ENCODE measurements at regions not wholly inside any gene's neighbourhood (a gene's known extent, or its start where the extent isn't known, plus 50 kb on each side); places are given as distances from the start of the nearest gene placed in this dataset.

- Histone ChIP-seq H3K4me3 (ENCODE audit: low read depth in 1 of 2, low read length in 2 of 2) (no peak overlapping the region), H3K27ac (ENCODE audit: low read depth in 2 of 2, low read length in 1 of 2) (no peak overlapping the region), H3K9me3 (ENCODE audit: control insufficient read depth in 2 of 2, insufficient read depth in 1 of 2, low read depth in 1 of 2, low read length in 1 of 2) (no peaks in the 10 kb centered on the region), H3K27me3 (ENCODE audit: control insufficient read depth in 1 of 2, insufficient read depth in 2 of 2, low read length in 2 of 2) (peaks cover 0 to 3% of the 10 kb centered on the region in 2 donors), H3K36me3 (ENCODE audit: control insufficient read depth in 2 of 2, insufficient read depth in 2 of 2, low read length in 1 of 2) (no peaks in the 10 kb centered on the region), H3K4me1 (ENCODE audit: control insufficient read depth in 2 of 2, insufficient read depth in 2 of 2, low read length in 1 of 2) (peaks cover 0 to 2% of the 10 kb centered on the region in 2 donors)
- WGBS, 2 donors: 91 to 93% methylated on average over 3 of the region's 3 CpGs
Observed at GRCh38 chr10:78474743-78475142, 441.1 kb downstream of the RPS24 start.

- peaks cover 0 to 3% of the 10 kb centered on the region in 2 donors for H3K27me3 ChIP-seq (ENCODE audit: control insufficient read depth in 1 of 2, insufficient read depth in 2 of 2, low read length in 2 of 2)
- no peak overlapping the region for H3K4me3 ChIP-seq (ENCODE audit: low read depth in 1 of 2, low read length in 2 of 2)
- no peak overlapping the region for H3K27ac ChIP-seq (ENCODE audit: low read depth in 2 of 2, low read length in 1 of 2)
- no peaks in the 10 kb centered on the region for H3K9me3 ChIP-seq (ENCODE audit: control insufficient read depth in 2 of 2, insufficient read depth in 1 of 2, low read depth in 1 of 2, low read length in 1 of 2)
- 72 to 76% methylated on average over 7 of the region's 7 CpGs for WGBS, 2 donors
- H3K36me3 ChIP-seq (ENCODE audit: control insufficient read depth in 2 of 2, insufficient read depth in 2 of 2, low read length in 1 of 2): no peaks in the 10 kb centered on the region
- peaks cover 0 to 2% of the 10 kb centered on the region in 2 donors for H3K4me1 ChIP-seq (ENCODE audit: control insufficient read depth in 2 of 2, insufficient read depth in 2 of 2, low read length in 1 of 2)
Observed at GRCh38 chr10:78475437-78475836, 441.8 kb downstream of the RPS24 start.

- 83 to 89% methylated on average over 8 of the region's 8 CpGs for WGBS, 2 donors
- Histone ChIP-seq H3K9me3 (ENCODE audit: control insufficient read depth in 2 of 2, insufficient read depth in 1 of 2, low read depth in 1 of 2, low read length in 1 of 2) (no peaks in the 10 kb centered on the region), H3K36me3 (ENCODE audit: control insufficient read depth in 2 of 2, insufficient read depth in 2 of 2, low read length in 1 of 2) (no peaks in the 10 kb centered on the region), H3K27me3 (ENCODE audit: control insufficient read depth in 1 of 2, insufficient read depth in 2 of 2, low read length in 2 of 2) (peaks cover 0 to 3% of the 10 kb centered on the region in 2 donors), H3K4me3 (ENCODE audit: low read depth in 1 of 2, low read length in 2 of 2) (no peak overlapping the region), H3K27ac (ENCODE audit: low read depth in 2 of 2, low read length in 1 of 2) (no peak overlapping the region), H3K4me1 (ENCODE audit: control insufficient read depth in 2 of 2, insufficient read depth in 2 of 2, low read length in 1 of 2) (no peaks in the 10 kb centered on the region)
Observed at GRCh38 chr10:78476156-78476555, 442.5 kb downstream of the RPS24 start.

- 75 to 85% methylated on average over 6 of the region's 6 CpGs for WGBS, 2 donors
- Histone ChIP-seq H3K36me3 (ENCODE audit: control insufficient read depth in 2 of 2, insufficient read depth in 2 of 2, low read length in 1 of 2) (no peaks in the 10 kb centered on the region), H3K27ac (ENCODE audit: low read depth in 2 of 2, low read length in 1 of 2) (no peak overlapping the region), H3K9me3 (ENCODE audit: control insufficient read depth in 2 of 2, insufficient read depth in 1 of 2, low read depth in 1 of 2, low read length in 1 of 2) (no peaks in the 10 kb centered on the region), H3K27me3 (ENCODE audit: control insufficient read depth in 1 of 2, insufficient read depth in 2 of 2, low read length in 2 of 2) (peaks cover 0 to 3% of the 10 kb centered on the region in 2 donors), H3K4me1 (ENCODE audit: control insufficient read depth in 2 of 2, insufficient read depth in 2 of 2, low read length in 1 of 2) (no peaks in the 10 kb centered on the region), H3K4me3 (ENCODE audit: low read depth in 1 of 2, low read length in 2 of 2) (no peak overlapping the region)
Observed at GRCh38 chr10:78476844-78477243, 443.2 kb downstream of the RPS24 start.

- Histone ChIP-seq H3K4me1 (ENCODE audit: control insufficient read depth in 2 of 2, insufficient read depth in 2 of 2, low read length in 1 of 2) (no peaks in the 10 kb centered on the region), H3K9me3 (ENCODE audit: control insufficient read depth in 2 of 2, insufficient read depth in 1 of 2, low read depth in 1 of 2, low read length in 1 of 2) (no peaks in the 10 kb centered on the region), H3K27ac (ENCODE audit: low read depth in 2 of 2, low read length in 1 of 2) (no peak overlapping the region), H3K27me3 (ENCODE audit: control insufficient read depth in 1 of 2, insufficient read depth in 2 of 2, low read length in 2 of 2) (peaks cover 0 to 3% of the 10 kb centered on the region in 2 donors), H3K36me3 (ENCODE audit: control insufficient read depth in 2 of 2, insufficient read depth in 2 of 2, low read length in 1 of 2) (no peaks in the 10 kb centered on the region), H3K4me3 (ENCODE audit: low read depth in 1 of 2, low read length in 2 of 2) (no peak overlapping the region)
- WGBS, 2 donors: 83 to 90% methylated on average over 5 of the region's 5 CpGs
Observed at GRCh38 chr10:78478919-78479318, 445.3 kb downstream of the RPS24 start.

- Histone ChIP-seq H3K4me3 (ENCODE audit: low read depth in 1 of 2, low read length in 2 of 2) (no peak overlapping the region), H3K9me3 (ENCODE audit: control insufficient read depth in 2 of 2, insufficient read depth in 1 of 2, low read depth in 1 of 2, low read length in 1 of 2) (no peaks in the 10 kb centered on the region), H3K4me1 (ENCODE audit: control insufficient read depth in 2 of 2, insufficient read depth in 2 of 2, low read length in 1 of 2) (no peaks in the 10 kb centered on the region), H3K27me3 (ENCODE audit: control insufficient read depth in 1 of 2, insufficient read depth in 2 of 2, low read length in 2 of 2) (peaks cover 0 to 3% of the 10 kb centered on the region in 2 donors), H3K36me3 (ENCODE audit: control insufficient read depth in 2 of 2, insufficient read depth in 2 of 2, low read length in 1 of 2) (no peaks in the 10 kb centered on the region), H3K27ac (ENCODE audit: low read depth in 2 of 2, low read length in 1 of 2) (no peak overlapping the region)
- 82 to 84% methylated on average over 3 of the region's 3 CpGs for WGBS, 2 donors
Observed at GRCh38 chr10:78479467-78479866, 445.8 kb downstream of the RPS24 start.

- Histone ChIP-seq H3K4me1 (ENCODE audit: control insufficient read depth in 2 of 2, insufficient read depth in 2 of 2, low read length in 1 of 2) (no peaks in the 10 kb centered on the region), H3K9me3 (ENCODE audit: control insufficient read depth in 2 of 2, insufficient read depth in 1 of 2, low read depth in 1 of 2, low read length in 1 of 2) (no peaks in the 10 kb centered on the region), H3K27ac (ENCODE audit: low read depth in 2 of 2, low read length in 1 of 2) (no peak overlapping the region), H3K4me3 (ENCODE audit: low read depth in 1 of 2, low read length in 2 of 2) (no peak overlapping the region), H3K27me3 (ENCODE audit: control insufficient read depth in 1 of 2, insufficient read depth in 2 of 2, low read length in 2 of 2) (peaks cover 0 to under 1% of the 10 kb centered on the region in 2 donors), H3K36me3 (ENCODE audit: control insufficient read depth in 2 of 2, insufficient read depth in 2 of 2, low read length in 1 of 2) (no peaks in the 10 kb centered on the region)
- 74 to 78% methylated on average over 3 of the region's 3 CpGs for WGBS, 2 donors
Observed at GRCh38 chr10:78481842-78482241, 448.2 kb downstream of the RPS24 start.

- Histone ChIP-seq H3K4me3 (ENCODE audit: low read depth in 1 of 2, low read length in 2 of 2) (no peak overlapping the region), H3K27ac (ENCODE audit: low read depth in 2 of 2, low read length in 1 of 2) (no peak overlapping the region), H3K4me1 (ENCODE audit: control insufficient read depth in 2 of 2, insufficient read depth in 2 of 2, low read length in 1 of 2) (no peaks in the 10 kb centered on the region), H3K27me3 (ENCODE audit: control insufficient read depth in 1 of 2, insufficient read depth in 2 of 2, low read length in 2 of 2) (no peaks in the 10 kb centered on the region), H3K9me3 (ENCODE audit: control insufficient read depth in 2 of 2, insufficient read depth in 1 of 2, low read depth in 1 of 2, low read length in 1 of 2) (no peaks in the 10 kb centered on the region), H3K36me3 (ENCODE audit: control insufficient read depth in 2 of 2, insufficient read depth in 2 of 2, low read length in 1 of 2) (no peaks in the 10 kb centered on the region)
- WGBS, 2 donors: 74 to 80% methylated on average over 3 of the region's 3 CpGs
Observed at GRCh38 chr10:78483641-78484040, 450.0 kb downstream of the RPS24 start.

DNA sequence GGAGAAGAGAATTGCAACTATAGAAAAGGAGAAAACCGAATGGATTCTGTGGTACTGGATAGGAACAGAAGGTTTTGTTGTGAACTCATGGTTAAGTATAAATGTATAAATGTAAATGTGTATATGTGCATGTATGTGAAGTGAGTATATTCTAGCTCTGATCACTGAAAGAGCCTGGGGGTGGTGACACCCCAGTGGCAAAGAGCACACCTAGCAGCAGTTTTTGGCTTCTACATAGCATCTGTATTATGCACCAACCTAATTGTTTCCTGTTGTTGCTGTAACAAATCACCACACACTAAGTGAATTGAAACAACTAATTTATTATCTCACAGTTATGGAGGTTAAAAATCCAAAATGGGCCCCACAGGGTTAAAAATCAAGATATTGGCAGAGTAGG is 455.4 kb downstream of the RPS24 start:
- no peak overlapping the region for H3K4me3 ChIP-seq (ENCODE audit: low read depth in 1 of 2, low read length in 2 of 2)
- no peaks in the 10 kb centered on the region for H3K4me1 ChIP-seq (ENCODE audit: control insufficient read depth in 2 of 2, insufficient read depth in 2 of 2, low read length in 1 of 2)
- 72 to 76% methylated on average over 1 of the region's 1 CpG for WGBS, 2 donors
- H3K27me3 ChIP-seq (ENCODE audit: control insufficient read depth in 1 of 2, insufficient read depth in 2 of 2, low read length in 2 of 2): no peaks in the 10 kb centered on the region
- no peak overlapping the region for H3K27ac ChIP-seq (ENCODE audit: low read depth in 2 of 2, low read length in 1 of 2)
- peaks cover 0 to 8% of the 10 kb centered on the region in 2 donors for H3K9me3 ChIP-seq (ENCODE audit: control insufficient read depth in 2 of 2, insufficient read depth in 1 of 2, low read depth in 1 of 2, low read length in 1 of 2)
- H3K36me3 ChIP-seq (ENCODE audit: control insufficient read depth in 2 of 2, insufficient read depth in 2 of 2, low read length in 1 of 2): no peaks in the 10 kb centered on the region

GRCh38 chr10:78491812-78492211 is 458.1 kb downstream of the RPS24 start:
- H3K9me3 ChIP-seq (ENCODE audit: control insufficient read depth in 2 of 2, insufficient read depth in 1 of 2, low read depth in 1 of 2, low read length in 1 of 2): peaks cover 0 to 8% of the 10 kb centered on the region in 2 donors
- H3K4me1 ChIP-seq (ENCODE audit: control insufficient read depth in 2 of 2, insufficient read depth in 2 of 2, low read length in 1 of 2): no peaks in the 10 kb centered on the region
- WGBS, 2 donors: 75 to 80% methylated on average over 5 of the region's 5 CpGs
- H3K27me3 ChIP-seq (ENCODE audit: control insufficient read depth in 1 of 2, insufficient read depth in 2 of 2, low read length in 2 of 2): no peaks in the 10 kb centered on the region
- no peak overlapping the region for H3K27ac ChIP-seq (ENCODE audit: low read depth in 2 of 2, low read length in 1 of 2)
- no peak overlapping the region for H3K4me3 ChIP-seq (ENCODE audit: low read depth in 1 of 2, low read length in 2 of 2)
- H3K36me3 ChIP-seq (ENCODE audit: control insufficient read depth in 2 of 2, insufficient read depth in 2 of 2, low read length in 1 of 2): no peaks in the 10 kb centered on the region

Measured in esophagus (tissue), 2 donors.